H1 (cell line): ENCODE measurements at regions not wholly inside any gene's neighbourhood (a gene's known extent, or its start where the extent isn't known, plus 50 kb on each side); places are given as distances from the start of the nearest gene placed in this dataset.

Experiments used
- HDAC2 ChIP-seq, 2 experiments: fragments of 300-600 bp in 1 of 2; sonication (generic) in 1 of 2; IDR thresholded peaks; 2 replicates each; pipeline ENCODE4 v1.6.1; 2011 to 2012; ENCODE audit warnings: low read depth in 2 of 2, low read length in 2 of 2, mild to moderate bottlenecking in 2 of 2, moderate library complexity in 2 of 2, borderline replicate concordance in 1 of 2, inconsistent platforms in 1 of 2

DNA sequence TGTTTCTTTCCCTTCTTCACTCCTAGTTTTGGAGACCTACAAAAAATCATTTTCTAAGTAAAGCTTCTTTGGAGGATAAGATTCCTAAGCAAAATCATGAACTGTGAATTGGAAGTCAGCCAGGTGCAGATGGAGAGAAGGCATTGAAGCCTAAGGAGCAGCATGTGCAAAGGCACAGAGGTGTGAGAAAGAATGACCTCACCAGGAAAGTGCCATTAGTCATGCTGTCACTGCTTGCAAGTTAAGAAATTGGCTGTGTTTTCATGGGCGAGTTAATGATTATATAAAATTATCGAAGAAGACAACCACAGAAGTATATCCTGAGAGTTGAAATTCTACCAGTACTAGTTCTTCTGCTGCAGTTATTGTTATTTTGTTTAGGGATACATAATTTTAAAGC is 80.3 kb upstream of the KLHL1 start (continued):
- TF ChIP-seq HDAC2 (IDR thresholded peaks at IDR 0.05; ENCODE audit: borderline replicate concordance in 1 of 2, low read depth in 2 of 2, low read length in 2 of 2), result no peak
